OCI-M1 (cell line): ENCODE measurements at regions not wholly inside any gene's neighbourhood (a gene's known extent, or its start where the extent isn't known, plus 50 kb on each side); places are given as distances from the start of the nearest gene placed in this dataset.
"Not testable (repeated sequence)": the region's sequence is repeated elsewhere in the genome, so short reads cannot be mapped to it uniquely, and the experiment has no call there.

Experiments
- DNase-seq: peaks from one replicate; lab custom pipeline; 2025; lab: John Stamatoyannopoulos, UW

DNA sequence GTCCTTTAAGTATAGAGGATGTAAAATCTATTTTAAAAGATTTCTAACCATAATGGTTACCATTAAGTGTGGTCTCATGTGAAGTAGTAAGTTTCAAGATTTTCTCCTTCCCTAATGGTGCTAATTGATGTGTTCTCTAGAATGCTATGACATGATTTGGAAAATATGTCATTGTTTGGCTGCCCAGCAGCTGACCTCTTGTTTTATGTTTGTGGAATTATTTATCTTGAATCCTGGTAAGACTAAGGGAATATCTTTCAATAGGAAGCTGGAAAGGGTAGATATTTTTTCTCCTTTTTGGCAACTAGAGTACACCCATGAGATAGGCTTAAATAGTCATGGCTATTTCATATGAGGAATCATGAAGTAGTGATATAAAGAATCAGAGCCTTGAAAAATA is 139.8 kb upstream of the CHODL start:
- DNase-seq: no peak

DNA sequence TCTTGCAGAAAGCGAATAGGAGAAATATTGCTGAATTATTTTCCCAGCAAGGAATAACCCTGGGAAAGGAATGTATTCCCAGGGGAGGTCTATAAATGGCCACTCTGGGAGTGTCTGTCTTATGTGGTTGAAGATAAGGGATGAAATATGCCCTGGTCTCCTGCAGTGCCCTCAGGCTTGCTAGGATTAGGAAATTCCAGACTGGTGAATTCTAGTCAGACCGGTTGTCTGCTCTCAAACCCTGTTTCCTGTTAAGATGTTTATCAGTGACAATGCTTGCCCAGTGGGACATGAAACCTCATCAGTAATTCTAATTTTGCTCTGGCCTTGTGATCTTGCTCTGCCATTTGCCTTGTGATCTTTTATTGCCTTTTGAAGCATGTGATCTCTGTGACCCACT is 148.2 kb upstream of the CHODL start:
- peak; percentile 4 for DNase-seq

DNA sequence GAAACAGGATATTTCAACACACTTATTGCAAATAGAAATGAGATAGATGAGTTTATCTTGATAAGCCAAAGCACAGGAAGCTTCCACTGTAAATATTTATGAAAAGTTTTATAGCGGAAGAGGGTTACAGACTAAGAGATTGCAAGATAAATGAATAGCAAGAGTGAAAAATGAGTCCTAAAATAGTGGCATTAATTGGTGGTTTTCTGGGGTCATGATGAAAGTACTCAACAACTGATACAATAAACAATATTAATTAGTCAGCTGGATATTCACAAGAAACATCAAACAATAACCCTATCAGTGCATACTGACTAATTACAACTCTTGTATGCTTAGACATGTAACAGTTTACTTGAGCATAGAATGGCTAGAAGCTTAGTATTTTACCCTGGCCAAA is 154.8 kb upstream of the CHODL start:
- no peak for DNase-seq

DNA sequence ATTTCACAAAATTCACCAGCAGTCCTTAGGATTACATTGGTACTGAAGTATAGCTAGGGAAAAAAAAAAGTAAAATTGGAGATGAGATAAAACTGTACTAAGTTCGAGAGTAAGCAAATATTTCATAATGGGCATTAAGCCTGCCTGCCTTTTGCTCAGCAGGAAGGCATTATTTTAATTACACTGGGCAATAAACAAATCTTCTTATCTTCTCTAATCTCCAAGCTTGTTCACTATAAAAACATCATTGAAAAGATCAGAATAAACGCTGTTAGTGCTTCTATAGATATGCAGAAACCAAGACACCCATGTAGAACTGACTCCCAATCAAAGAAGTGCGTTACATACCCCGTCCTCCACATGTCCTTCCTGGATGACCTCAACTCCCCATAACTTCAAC is 174.2 kb upstream of the CHODL start:
- no peak for DNase-seq

DNA sequence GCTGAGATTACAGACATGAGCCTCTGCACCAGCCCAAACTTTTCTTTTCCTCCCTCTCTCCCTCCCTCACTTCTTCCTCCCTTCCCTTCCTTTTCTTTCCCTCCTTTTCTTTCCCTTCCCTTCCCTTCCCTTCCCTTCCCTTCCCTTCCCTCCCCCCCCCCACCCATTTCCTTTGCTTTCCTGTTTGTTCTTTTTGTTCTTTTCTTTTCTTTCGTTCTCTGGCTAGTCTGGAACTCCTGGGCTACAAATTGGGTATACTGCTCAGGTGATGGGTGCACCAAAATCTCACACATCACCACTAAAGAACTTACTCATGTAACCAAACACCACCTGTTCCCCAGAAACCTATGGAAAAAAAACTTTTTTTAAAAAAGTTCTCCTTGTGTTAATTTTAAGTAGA is 174.8 kb upstream of the CHODL start:
- no peak for DNase-seq

DNA sequence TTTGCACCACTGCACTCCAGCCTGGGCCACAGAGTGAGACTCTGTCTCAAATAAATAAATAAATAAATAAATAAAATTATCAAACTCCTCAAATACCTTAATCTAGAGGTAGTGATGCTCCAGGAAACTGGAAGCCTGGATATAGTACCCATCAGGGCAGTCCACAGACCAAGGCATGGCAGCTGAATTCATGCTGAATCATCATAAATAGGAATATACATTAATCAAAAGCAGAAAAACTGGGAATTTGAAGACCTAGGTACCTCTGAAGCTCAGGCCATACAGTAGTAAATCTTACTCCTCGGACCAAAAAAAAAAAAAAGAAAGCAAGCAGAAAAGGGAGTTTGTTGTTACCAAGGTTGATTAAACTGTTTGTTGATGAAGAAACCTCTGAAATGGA is 184.2 kb upstream of the CHODL start:
- no peak for DNase-seq

DNA sequence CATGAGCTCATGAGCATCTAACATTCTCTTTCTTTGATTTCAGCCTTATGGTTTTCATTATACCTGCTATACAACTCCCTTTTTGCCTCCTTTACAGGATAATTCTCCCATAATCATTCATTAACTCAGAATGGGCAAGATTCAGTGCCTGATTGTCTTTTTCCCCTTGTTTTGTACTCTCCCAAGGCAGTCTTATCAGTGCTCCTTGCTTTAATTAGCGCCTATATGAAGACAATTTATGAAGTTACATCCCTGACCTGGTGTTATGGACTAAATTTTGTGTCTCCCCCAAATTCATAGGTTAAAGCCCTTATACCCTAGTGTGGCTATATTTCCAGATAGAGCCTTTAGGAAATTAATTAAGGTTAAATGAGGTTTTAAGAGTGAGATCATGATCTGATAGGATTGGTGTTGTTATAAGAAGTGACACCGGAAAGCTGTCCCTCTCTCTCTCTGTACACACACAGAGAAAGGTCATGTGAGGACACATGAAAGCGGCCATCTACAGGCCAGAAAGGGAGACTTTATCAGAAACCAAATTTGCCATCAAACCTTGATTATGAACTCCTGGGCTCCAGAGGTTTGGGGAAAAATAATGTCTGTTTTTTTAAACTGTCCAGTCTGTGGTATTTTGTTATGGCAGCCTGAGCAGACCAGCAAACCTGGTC is 185.8 kb upstream of the CHODL start:
- peak; percentile 45 for DNase-seq

DNA sequence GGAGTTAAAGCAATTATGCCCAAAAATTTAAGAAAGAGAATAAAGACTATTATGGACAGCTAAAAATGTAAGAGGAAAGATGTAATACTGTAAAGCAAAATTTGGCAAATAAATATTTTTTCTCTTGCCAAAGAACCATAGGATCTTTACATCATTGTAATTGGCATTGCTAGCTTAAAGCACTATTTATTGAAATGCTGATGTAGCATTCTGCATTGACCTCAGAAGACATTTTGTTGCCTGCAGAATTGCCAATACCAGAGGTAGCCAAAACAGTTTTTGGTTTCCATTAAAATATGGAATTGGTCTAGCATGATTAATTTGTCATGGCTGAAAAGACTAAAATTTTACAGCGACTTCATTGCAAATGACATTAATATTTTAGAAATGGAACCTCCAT is 191.5 kb upstream of the CHODL start:
- DNase-seq: no peak

DNA sequence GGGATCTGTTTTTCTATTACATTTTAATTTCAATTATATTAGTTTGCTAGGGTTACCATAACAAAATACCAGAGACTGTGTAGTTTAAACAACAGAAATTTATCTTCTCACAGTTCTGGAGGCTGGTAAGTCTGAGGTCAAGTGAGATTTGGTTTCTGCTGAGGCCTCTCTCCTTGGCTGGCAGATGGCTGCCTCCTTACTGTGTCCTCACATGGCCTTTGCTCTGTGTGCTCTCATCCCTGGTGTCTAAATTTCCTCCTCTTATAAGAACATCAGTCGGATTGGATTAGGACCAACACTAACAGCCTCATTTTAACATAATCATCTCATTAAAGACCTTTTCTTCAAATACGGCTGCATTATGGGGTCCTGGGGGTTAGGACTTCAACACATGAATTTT is 195.2 kb upstream of the CHODL start:
- DNase-seq: no peak

DNA sequence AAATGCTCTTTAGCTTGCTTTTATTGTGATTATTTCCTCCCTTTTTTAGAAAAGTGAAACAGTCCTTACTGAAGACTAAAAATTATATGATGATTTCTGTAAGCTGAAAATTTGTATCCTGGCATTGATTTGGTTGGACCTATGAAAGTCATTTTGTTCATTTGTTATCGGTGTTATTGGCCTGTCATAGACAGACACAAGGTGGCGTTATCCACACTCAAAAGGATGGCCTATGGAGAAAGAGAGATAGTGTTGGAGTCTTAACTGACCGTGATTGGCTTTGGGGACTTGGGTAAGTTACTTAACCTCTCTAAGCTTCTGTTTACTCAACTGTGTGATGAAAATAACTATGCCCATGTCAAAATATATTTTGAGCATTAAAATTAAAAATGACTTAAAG is 203.6 kb upstream of the CHODL start:
- DNase-seq: peak; percentile 85

DNA sequence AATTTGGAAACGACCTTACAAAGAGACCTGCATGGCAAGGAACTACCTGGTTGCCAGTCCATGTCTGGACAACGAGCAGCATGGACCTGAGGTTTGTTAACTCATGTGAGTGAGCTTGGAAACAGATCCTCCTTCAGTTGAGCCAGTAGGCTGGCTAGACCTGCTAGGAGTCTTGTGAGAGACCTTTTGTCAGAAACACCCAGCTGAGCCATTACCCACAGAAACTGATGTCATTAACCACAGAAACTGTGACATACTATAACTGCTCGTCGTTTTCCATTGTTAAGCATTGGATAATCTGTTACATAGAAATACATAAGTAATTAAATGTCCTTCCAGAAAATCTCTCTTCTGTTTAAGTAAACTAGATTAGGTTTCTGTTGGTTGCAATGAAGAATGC is 211.1 kb upstream of the C21orf91 start:
- DNase-seq: peak; percentile 88

DNA sequence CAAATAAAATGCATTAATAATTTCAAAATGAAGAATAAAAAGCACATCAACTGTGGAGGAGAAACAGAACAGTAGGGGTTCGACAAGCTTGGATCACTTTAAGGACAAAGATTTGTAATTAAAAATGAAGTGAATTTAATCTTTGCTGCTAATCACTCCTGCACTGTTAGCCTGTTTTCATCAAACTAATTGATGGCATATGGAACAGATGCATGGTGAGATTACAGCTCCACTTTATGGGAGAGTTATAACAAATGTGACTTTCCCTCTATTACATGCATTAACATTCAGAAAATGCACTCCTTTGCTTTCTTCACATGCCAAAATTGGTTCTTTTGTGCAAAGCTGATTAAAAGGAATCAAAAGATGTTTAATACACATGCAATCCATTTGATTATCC is 207.2 kb upstream of the C21orf91 start:
- DNase-seq: no peak

DNA sequence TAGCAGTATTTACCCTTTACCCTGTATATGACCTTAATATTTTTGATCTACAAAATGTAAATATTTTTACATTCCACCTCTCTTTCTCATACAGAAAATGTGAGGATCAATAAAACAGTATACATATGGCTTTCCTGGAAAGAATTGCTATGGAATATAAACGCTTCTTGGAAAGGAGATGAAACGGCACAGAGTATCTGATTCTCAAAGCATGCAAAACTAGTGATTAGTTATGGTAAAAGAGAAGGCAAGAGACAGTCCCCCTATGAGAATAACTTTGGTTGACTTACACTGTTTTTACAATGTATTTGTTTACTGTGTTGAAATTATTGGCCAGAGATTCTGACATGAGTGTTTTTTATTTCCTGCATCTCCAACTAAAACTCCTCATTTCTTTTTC is 204.6 kb upstream of the C21orf91 start:
- DNase-seq: no peak

DNA sequence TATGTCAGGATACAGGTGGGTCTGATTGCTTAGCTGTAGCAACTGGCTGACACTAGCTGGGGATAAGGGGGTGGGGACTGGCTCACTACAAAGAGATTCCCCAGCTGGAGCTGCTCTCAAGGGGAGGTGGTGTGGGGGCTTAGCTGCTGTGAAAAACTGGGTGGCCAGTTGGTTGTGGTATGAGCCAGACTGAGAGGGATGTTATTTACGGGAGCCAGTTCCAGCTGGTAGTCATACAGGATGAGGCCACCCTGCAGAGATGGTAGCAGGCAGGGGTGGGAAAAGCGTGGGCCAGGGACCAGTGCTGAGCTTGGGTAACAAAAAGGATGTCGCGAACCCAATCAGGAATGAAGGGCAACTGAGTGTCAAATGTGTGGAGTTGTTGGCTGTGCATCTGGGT is 204.0 kb upstream of the C21orf91 start:
- no peak for DNase-seq

DNA sequence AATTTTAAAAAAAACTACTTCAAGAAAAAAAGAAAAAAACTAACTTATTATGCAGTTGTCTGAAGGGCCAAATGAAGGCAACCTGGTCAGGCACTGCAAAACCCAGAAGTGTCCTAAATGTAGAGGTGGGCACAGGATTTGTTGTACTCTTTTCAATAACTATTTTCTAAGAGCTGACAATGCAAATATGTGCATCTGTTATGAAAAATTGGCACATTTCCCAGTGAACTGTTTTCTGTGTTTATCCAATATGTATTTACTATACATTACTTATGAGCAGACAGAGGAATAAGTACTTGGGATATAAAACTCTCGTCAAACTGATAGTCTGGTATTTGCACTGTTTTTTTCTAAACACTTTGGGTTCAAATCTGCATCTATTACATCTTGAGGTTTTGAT is 188.0 kb upstream of the C21orf91 start:
- DNase-seq: no peak

DNA sequence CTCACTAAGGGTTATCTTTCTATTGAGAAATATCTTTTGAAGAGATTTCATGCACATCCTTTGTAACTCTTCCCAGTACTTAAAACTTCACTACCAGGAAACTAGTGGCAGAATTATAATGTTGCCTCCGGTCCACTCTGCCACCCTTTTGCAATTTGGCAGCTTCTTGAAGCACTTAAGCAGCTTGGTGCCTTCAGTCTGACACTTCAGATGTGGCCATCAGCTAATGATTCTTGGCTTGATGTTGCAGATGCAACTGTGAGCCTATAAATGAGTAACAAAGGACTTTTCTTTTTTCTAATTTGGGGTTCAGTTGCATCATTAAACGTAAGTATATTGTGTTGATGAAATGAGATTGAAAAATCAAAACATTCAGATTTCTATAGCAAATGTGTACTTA is 187.5 kb upstream of the C21orf91 start:
- no peak for DNase-seq

DNA sequence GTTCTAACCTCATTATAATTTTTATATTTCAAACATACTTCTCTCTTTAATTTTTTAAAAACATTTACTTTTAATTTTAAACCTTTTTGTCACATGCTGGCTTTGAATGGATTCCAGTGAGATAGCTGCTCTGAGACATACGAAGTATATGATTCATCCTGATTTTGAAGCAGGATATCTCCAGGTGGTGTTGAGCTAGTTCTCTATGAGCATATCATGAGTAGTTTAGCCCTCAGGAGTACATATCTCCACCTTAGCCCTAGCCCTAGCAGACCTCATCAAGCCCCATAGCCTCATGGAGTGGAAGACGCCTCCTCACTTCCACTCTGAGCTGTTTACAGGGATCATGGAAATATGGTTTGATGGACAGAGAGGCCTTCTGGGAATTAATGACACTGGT is 183.2 kb upstream of the C21orf91 start:
- DNase-seq: peak; percentile 32

DNA sequence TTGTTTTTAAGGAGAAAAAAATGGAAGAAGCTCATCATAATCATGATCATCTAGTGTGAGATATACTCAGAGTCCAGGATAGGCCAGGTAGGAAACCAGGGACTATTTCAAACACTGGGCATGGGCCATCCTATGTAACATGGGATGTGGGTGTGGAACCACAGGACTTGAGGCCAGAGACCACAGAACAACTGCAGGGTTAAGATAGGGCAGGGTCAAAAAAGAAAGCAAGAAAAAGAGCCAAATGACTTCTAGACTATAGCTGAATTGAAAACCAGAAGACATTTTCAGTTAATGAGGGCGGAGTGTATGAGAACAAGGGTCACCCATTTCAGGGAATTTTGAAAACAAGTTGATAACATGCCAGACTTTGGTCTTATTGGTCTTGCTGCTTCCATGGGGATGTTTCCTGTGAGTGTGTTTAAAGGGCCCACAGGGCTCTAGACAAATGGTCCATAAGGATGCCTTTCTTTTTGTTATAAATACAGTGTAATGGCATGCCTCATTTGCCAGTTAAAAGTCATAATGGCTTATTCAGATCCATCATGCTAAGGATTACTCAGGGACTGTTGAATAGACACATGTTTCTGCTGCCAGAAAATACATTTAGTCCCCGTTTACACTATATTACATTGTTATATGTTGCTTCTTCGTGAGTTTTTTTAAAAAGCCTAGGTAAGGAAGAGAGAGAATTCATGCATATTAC is 182.0 kb upstream of the C21orf91 start:
- peak; percentile 98 for DNase-seq

DNA sequence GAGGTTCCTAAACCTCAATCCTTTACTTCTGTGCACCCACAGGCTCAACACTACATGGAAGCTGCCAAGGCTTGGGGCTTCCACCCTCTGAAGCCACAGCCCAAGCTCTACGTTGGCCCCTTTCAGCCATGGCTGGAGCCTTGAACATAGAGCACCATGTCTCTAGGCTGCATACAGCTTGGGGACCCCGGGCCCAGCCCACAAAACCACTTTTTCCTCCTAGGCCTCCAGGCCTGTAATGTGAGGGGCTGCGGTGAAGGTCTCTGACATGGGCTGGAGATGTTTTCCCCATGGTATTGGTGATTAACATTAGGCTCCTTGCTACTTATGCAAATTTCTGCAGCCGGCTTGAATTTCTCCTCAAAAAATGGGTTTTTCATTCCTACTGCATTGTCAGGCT is 179.4 kb upstream of the C21orf91 start:
- DNase-seq: not testable (repeated sequence)

DNA sequence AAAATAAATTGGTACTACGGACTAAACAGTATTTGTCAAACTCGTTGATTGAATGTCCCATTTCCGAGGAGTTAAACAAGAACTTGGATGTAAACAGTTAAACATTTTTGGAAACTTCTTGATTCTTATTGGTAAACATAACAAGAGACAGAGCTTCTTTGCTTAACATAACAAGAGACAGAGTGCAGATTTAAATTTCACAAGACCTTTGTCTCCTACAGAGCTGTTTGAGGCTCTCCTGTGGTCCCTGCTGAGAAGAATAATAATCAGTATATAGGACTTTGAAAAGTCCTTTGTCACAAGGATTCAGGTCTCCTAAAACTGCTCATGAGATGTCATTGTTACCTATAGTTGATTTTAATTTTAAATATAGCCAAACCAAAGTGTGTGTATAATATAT is 170.6 kb upstream of the C21orf91 start:
- DNase-seq: no peak

DNA sequence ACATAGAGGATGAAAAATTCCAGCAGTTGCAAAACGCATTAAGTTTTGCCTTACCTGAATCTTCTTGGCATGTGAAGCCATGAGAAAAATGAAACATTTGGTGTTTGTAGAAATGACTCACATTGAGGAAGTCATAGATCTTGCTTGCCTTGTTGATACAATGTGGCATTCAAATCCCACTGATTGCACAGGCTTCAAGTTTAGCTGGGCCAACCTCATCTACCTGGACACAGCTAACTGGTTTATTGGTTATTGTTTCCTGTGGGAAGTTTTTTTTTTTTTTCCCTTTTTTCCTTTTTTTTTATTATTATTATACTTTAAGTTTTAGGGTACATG is 168.9 kb upstream of the C21orf91 start:
- no peak for DNase-seq

DNA sequence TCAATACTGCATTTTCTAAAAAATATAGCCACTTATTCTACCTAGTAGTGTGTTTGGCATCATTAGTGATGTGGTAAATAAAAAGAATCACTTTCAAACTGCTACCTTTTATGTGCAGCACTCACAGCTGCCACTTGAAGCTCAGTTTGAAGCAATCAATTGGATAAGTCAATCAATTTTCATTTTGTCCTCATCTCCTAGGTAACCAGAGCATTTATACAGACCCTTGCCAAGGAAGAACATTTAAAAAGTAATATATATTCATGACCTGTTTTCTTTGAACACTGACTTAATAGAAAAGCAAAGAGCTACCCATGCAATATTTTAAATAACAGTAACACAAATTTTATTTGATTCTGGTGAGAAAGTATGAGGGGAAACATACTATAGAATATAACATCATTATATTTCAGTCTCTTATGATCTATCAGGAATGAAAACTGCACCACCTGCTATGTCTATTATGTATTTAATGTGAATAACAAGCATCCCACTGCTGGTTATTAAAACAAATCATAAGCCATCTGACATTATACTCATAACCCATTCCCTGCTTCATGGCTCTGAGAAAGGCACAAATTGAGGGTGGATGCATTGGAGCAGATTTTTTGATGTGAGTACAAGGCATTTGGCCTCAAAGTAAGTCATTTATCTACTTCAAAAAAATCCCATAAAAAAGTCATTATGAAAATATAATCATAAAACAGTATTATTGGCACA is 168.4 kb upstream of the C21orf91 start:
- no peak for DNase-seq

DNA sequence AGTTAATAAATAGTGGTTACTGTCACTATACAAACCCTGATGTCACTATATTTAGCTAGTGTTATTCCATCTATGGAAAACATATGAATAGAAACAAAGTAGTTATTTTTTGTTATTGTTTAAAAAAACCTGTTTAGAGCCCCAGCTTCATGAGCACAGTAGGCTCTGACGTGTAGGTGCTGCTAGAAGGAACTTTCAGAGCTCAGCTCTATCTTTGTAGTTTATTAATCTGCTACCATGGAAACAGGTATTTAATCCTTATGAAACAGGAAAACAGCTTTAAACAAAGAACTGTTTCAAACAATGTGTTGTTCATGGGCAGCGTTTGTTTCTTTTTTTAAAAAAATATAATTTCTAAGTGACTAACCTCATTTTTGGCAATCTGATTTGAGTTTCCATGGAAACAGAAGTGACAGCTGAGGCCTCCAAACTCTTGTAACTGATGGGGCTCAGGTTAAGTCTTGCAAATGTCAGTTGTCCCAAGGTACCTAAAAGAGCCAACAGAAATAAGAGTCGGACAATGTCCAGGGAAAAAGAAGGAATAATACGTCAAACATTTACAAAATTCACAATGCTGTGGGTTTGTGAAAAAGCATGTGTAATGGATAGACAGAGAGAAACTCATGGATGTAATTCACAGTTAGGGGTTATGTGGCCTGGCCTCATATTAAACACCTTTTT is 162.0 kb upstream of the C21orf91 start:
- DNase-seq: no peak
